Upper lobe of left lung (tissue), 4 donors: ENCODE measurements at regions not wholly inside any gene's neighbourhood (a gene's known extent, or its start where the extent isn't known, plus 50 kb on each side); places are given as distances from the start of the nearest gene placed in this dataset.

Experiments used
- EP300 ChIP-seq, 4 donors: sonication (generic); formaldehyde crosslinking; IDR thresholded peaks; one replicate each; pipeline ENCODE4 v1.5.1; 2017; ENCODE audit warnings: antibody characterized with exemption in 4 of 4, control low read depth in 2 of 4
- TF ChIP-seq, protein P1 (sequence below), 6 experiments: fragments of 450-650 bp in 4 of 6; fragments of 200-600 bp in 2 of 6; sonication (generic) in 2 of 6; IDR thresholded peaks; one replicate each; pipeline ENCODE4 v1.5.1; 2016 to 2019; ENCODE audit warnings: antibody characterized with exemption in 6 of 6

DNA sequence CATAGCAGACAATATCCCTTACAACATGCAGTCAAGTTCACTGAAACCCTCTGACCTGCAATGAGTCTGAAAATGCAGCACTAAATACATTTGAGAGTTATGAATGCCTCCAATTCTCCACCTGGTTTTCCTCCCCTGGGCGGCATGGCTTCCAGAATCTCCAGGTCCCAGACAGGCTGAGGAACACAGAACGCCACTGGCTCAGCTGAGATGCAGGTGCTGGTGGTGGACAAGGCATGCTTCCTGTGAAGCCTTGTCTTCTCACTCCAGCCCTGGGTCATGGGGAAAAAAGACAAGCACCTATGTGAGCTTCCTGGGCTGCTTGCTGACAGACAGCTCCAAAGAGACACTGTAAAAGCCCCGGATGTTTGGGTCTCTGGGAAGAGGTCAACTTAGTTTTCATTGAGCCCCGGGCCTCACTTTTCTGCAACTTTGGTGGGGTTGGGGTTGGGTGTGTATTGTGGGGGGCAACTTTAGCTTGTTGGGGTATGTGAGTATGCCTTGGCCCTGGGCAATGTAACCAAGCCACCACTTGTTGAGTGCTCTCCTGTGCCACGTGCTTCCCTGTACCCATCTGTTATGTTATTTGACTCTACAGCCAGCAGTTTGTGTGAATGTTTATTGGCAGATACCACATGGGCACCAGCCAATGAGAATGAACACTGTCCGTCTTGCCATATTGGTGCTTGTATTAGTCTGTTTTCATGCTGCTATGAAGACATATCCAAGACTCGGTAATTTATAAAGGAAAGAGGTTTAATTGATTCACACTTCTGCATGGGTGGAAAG is 127.8 kb downstream of the EMX2 start:
- no peak for TF ChIP-seq EP300 (IDR thresholded peaks at IDR 0.05)
- TF ChIP-seq, protein P1, sequence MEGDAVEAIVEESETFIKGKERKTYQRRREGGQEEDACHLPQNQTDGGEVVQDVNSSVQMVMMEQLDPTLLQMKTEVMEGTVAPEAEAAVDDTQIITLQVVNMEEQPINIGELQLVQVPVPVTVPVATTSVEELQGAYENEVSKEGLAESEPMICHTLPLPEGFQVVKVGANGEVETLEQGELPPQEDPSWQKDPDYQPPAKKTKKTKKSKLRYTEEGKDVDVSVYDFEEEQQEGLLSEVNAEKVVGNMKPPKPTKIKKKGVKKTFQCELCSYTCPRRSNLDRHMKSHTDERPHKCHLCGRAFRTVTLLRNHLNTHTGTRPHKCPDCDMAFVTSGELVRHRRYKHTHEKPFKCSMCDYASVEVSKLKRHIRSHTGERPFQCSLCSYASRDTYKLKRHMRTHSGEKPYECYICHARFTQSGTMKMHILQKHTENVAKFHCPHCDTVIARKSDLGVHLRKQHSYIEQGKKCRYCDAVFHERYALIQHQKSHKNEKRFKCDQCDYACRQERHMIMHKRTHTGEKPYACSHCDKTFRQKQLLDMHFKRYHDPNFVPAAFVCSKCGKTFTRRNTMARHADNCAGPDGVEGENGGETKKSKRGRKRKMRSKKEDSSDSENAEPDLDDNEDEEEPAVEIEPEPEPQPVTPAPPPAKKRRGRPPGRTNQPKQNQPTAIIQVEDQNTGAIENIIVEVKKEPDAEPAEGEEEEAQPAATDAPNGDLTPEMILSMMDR (IDR thresholded peaks at IDR 0.05), result no peak
